Peyer's patch (tissue), 4 donors: ENCODE measurements at regions not wholly inside any gene's neighbourhood (a gene's known extent, or its start where the extent isn't known, plus 50 kb on each side); places are given as distances from the start of the nearest gene placed in this dataset.

Experiments
- CTCF ChIP-seq, 6 experiments: fragments of 450-650 bp in 4 of 6; fragments of 200-600 bp in 2 of 6; sonication (generic) in 1 of 6; IDR thresholded peaks; one replicate each; pipeline ENCODE4 v1.5.1; 2017 to 2019; ENCODE audit warnings: antibody characterized with exemption in 6 of 6, mild to moderate bottlenecking in 3 of 6, moderate library complexity in 1 of 6
- POLR2A ChIP-seq, 2 donors: fragments of 450-650 bp; IDR thresholded peaks; one replicate each; pipeline ENCODE4 v1.5.1; 2017; ENCODE audit warnings: antibody characterized with exemption in 2 of 2, mild to moderate bottlenecking in 2 of 2, moderate library complexity in 2 of 2

- TF ChIP-seq POLR2A (IDR thresholded peaks at IDR 0.05) (no peak), CTCF (IDR thresholded peaks at IDR 0.05) (no peak)
Observed at GRCh38 chr14:21781543-21781942, 107.9 kb upstream of the OR4E1 start.
